ENCODE measurements at regions not wholly inside any gene's neighbourhood (a gene's known extent, or its start where the extent isn't known, plus 50 kb on each side); places are given as distances from the start of the nearest gene placed in this dataset.
"Not testable (repeated sequence)": the region's sequence is repeated elsewhere in the genome, so short reads cannot be mapped to it uniquely, and the experiment has no call there.

DNA sequence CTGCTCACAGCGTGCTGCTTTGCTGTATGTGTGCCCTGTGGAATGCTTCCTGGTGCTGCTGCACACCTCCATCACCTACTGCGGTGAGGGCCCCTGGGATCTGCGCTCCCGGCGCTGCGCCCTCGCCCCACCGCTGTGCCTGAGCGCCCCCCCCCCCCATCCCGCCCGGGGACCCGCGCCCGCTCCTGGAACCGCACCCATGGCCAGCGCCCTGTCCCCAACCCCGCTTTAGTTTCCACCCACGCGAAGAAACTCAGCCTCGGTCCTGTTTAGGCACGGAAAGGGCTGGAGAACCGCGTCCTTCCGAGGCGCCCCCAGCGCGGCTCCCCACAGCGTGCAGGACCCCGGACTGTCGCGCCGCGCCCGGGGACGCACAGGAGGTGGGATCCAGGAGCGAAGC is 265.5 kb downstream of the POTEB3 start:
- H3K4me1 ChIP-seq; H3K27ac ChIP-seq; H3K27me3 ChIP-seq; H3K4me3 ChIP-seq; H3K9me3 ChIP-seq; intact Hi-C loops (cut with DNase I; ENCODE audit: low total_unique reads); DNase-seq (ENCODE audit: low spot score in 2 of 2); H3K36me3 ChIP-seq: not testable (repeated sequence)

DNA sequence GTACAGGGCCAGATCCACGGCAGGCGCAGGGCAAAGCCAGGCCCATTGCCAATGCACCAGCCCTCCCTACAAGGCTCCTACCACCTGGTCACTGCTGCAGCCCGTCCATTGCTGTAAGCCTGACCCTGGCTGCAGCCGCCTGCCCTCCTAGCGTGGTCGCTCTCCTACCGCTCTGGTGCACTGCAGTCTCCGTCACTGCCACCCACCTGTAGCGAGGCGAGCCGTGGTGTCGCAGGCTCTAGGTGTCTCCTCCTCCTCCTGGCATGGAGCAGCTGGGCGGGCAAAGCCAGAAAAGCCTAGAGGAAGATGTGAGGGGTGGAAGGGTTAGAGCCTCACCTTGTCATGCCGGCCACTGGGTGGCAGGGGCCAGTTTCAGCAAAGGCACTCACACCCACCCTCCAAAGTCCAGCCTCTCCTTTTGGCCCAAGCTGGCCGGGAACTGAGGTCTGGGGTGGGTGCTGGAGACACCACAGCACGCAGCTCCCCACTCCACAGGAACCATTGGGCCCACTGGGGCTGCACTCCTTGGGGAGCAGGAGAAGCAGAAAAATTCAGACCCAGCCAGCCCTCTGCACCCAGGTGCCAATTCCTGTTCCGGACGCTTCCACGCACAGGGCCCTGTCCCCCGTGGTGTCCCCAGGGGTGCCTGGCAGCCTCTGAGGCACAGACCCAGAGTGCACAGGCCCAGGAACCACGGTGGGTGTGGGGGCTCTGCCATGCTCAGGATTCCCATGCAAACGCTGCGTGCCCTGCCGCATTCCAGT is 285.3 kb upstream of the POTEB2 start:
- H3K36me3 ChIP-seq; H3K4me1 ChIP-seq; H3K4me3 ChIP-seq; intact Hi-C loops (cut with DNase I; ENCODE audit: low total_unique reads); H3K9me3 ChIP-seq; DNase-seq (ENCODE audit: low spot score in 2 of 2); H3K27ac ChIP-seq; H3K27me3 ChIP-seq: not testable (repeated sequence)

DNA sequence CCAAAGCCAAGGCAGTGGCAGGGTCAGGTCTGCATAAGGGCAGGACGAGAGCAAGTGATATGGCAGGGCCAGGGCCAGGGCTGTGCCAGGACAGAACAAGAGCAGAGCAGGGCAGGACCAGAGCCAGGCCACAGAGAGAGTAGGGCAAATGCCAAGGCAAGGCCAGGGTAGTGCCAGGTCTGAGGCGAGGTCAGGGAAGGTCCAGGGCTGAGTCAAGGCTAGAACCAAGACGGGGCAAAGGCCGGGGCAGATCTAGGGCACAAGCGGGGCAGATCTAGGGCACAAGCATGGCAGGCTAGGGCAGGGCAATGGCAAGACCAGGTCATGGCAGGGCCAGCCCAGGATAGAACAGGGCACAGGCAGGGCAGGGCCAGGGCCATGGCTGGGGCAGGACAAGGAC is 282.0 kb upstream of the POTEB2 start:
- H3K9me3 ChIP-seq; H3K27ac ChIP-seq; H3K27me3 ChIP-seq; H3K36me3 ChIP-seq; H3K4me3 ChIP-seq; intact Hi-C loops (cut with DNase I; ENCODE audit: low total_unique reads); DNase-seq (ENCODE audit: low spot score in 2 of 2); H3K4me1 ChIP-seq: not testable (repeated sequence)

DNA sequence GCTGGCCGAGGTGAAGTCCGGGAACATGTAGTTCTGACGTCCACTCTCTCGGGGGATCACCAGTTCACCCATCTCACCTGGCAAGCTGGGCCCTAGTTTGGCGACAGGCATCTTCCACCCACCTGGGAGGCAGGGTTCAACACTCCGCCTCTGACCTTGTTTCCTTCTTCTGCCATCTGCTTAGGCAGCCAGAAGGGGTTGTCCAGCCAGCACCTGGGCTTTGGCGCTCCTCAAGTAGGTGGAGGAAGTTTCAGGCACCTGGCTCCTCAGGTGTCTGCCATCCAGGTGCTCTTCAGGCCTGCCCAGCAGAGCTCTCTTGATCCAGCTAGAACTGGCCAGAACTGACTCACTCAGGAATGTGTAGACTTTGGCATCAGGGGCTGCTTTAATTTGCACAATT is 267.8 kb upstream of the POTEB2 start:
- H3K27me3 ChIP-seq; DNase-seq (ENCODE audit: low spot score in 2 of 2); intact Hi-C loops (cut with DNase I; ENCODE audit: low total_unique reads); H3K4me3 ChIP-seq; H3K36me3 ChIP-seq; H3K9me3 ChIP-seq; H3K4me1 ChIP-seq; H3K27ac ChIP-seq: not testable (repeated sequence)

DNA sequence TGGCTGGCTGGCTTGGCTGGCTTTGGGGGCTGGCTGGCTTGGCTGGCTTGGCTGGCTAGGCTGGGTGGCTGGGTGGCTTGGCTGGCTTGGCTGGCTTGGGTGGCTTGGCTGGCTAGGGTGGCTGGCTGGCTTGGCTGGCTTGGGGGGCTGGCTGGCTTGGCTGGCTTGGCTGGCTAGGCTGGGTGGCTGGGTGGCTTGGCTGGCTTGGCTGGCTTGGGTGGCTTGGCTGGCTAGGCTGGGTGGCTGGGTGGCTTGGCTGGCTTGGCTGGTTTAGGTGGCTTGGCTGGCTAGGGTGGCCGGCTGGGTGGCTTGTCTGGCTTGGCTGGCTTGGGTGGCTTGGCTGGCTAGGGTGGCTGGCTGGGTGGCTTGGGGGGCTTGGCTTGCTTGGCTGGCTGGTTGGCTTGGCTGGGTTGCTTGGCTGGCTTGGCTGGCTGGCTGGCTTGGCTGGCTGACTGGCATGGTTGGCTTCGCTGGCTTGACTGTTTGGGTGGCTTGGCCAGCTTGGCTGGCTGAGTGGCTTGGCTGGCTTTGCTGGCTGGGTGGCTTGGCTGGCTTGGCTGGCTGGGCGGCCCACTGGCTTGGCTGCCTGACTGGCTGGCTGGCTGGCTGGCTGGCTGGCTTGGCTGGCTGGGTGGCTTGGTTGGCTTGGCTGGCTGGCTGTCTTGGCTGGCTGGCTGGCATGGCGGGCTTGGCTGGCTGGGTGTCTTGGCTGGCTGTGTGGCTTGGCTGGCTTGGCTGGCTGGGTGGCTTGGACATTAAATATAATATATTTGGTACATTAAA is 246.3 kb upstream of the POTEB2 start:
- H3K9me3 ChIP-seq; H3K27ac ChIP-seq; H3K36me3 ChIP-seq; H3K4me3 ChIP-seq; H3K27me3 ChIP-seq; intact Hi-C loops (cut with DNase I; ENCODE audit: low total_unique reads); H3K4me1 ChIP-seq: not testable (repeated sequence)
- peak; percentile 17 to 68 for DNase-seq (ENCODE audit: low spot score in 2 of 2)

DNA sequence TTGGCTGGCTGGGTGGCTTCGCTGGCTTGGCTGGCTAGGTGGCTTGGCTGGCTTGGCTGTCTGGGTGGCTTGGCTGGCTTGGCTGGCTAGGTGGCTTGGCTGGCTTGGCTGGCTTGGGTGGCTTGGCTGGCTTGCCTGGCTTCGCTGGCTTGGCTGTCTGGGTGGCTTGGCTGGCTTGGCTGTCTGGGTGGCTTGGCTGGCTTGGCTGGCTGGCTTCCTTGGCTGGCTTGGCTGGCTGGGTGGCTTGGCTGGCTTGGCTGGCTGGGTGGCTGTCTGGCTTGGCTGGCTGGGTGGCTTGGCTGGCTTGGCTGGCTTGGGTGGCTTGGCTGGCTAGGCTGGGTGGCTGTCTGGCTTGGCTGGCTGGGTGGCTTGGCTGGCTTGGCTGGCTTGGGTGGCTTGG is 245.7 kb upstream of the POTEB2 start:
- H3K4me3 ChIP-seq; H3K27ac ChIP-seq; H3K4me1 ChIP-seq; H3K9me3 ChIP-seq; intact Hi-C loops (cut with DNase I; ENCODE audit: low total_unique reads); H3K27me3 ChIP-seq; H3K36me3 ChIP-seq: not testable (repeated sequence)
- peak; percentile 19 to 81 for DNase-seq (ENCODE audit: low spot score in 2 of 2)

DNA sequence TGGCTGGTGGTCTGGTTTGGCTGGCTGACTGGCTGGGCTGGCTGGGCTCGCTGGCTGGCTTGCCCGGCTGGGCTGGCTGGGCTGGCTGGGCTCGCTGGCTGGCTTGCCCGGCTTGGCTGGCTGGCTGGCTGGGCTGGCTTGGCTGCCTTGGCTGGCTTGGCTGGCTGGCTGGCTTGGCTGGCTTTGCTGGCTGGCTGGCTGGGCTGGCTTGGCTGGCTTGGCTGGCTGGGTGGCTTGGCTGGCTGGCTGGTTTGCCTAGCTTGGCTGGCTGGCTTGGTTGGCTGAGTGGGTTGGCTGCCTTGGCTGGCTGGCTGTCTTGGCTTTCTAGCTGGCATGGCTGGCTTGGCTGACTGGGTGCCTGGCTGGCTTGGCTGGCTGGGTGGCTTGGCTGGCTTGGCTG is 245.1 kb upstream of the POTEB2 start:
- DNase-seq (ENCODE audit: low spot score in 2 of 2): peak in 1 of 2 donors; percentile 51
- H3K27ac ChIP-seq; H3K4me3 ChIP-seq; H3K4me1 ChIP-seq; H3K27me3 ChIP-seq; H3K36me3 ChIP-seq; H3K9me3 ChIP-seq; intact Hi-C loops (cut with DNase I; ENCODE audit: low total_unique reads): not testable (repeated sequence)

DNA sequence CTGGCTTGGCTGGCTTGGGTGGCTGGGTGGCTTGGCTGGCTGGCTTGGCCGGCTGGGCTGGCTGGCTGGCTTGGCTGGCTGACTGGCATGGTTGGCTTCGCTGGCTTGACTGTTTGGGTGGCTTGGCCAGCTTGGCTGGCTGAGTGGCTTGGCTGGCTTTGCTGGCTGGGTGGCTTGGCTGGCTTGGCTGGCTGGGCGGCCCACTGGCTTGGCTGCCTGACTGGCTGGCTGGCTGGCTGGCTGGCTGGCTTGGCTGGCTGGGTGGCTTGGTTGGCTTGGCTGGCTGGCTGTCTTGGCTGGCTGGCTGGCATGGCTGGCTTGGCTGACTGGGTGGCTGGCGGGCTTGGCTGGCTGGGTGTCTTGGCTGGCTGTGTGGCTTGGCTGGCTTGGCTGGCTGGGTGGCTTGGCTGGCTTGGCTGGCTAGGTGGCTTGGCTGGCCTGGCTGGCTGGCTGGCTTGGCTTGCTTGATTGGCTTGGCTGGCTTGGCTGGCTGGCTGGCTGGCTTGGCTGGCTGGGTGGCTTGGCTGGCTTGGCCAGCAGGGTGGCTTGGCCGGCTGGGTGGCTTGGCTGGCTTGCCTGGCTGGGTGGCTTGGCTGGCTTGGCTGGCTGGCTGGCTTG is 244.2 kb upstream of the POTEB2 start:
- peak; percentile 35 to 90 for DNase-seq (ENCODE audit: low spot score in 2 of 2)
- H3K27me3 ChIP-seq; H3K9me3 ChIP-seq; H3K27ac ChIP-seq; H3K4me1 ChIP-seq; H3K4me3 ChIP-seq; H3K36me3 ChIP-seq; intact Hi-C loops (cut with DNase I; ENCODE audit: low total_unique reads): not testable (repeated sequence)

DNA sequence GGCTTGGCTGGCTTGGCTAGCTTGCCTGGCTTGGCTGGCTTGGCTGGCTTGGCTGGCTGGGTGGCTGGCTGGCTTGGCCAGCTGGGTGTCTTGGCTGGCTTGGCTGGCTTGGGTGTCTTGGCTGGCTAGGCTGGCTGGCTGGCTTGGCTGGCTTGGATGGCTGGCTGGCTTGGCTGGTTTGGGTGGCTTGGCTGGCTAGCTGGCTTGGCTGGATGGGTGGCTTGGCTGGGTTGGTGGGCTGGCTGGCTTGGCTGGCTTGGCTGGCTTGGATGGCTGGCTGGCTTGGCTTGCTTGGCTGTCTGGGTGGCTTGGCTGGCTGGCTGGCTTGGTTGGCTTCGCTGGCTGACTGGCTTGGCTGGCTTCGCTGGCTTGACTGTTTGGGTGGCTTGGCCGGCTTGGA is 242.3 kb upstream of the POTEB2 start:
- H3K27ac ChIP-seq; H3K27me3 ChIP-seq; H3K36me3 ChIP-seq; H3K9me3 ChIP-seq; H3K4me1 ChIP-seq; DNase-seq (ENCODE audit: low spot score in 2 of 2); H3K4me3 ChIP-seq; intact Hi-C loops (cut with DNase I; ENCODE audit: low total_unique reads): not testable (repeated sequence)

DNA sequence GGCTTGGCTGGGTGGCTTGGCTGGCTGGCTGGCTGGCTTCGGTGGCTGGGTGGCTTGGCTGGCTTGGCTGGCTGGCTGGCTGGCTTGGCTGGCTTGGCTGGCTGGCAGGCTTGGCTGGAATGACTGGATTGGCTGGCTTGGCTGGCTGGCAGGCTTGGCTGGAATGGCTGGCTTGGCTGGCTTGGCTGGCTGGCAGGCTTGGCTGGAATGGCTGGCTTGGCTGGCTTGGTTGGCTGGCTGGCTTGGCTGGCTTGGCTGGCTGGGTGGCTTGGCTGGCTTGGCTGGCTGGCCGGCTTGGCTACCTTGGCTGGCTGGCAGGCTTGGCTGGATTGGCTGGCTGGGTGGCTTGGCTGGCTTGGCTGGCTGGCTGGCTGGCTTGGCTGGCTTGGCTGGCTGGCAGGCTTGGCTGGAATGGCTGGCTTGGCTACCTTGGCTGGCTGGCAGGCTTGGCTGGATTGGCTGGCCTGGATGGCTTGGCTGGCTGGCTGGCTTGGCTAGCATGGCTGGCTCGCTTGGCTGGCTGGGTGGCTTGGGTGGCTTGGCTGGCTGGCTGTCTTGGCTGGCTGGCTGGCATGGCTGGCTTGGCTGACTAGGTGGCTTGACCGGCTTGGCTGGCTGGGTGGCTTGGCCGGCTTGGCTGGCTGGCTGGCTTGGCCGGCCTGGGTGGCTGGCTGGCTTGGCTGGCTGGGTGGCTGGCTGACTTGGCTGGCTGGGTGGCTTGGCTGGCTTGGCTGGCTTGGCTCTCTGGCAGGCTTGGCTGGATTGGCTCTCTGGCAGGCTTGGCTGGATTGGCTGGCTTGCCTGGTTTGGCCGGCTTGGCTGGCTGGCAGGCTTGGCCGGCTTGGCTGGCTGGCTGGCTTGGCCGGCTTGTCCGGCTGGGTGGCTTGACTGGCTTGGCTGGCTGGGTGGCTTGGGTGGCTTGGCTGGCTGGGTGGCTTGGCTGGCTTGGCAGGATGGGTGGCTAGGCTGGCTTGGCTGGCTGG is 241.6 kb upstream of the POTEB2 start:
- H3K4me1 ChIP-seq; H3K36me3 ChIP-seq; H3K27me3 ChIP-seq; intact Hi-C loops (cut with DNase I; ENCODE audit: low total_unique reads); H3K9me3 ChIP-seq; H3K27ac ChIP-seq; H3K4me3 ChIP-seq: not testable (repeated sequence)
- peak in 1 of 2 donors; percentile 77 for DNase-seq (ENCODE audit: low spot score in 2 of 2)

DNA sequence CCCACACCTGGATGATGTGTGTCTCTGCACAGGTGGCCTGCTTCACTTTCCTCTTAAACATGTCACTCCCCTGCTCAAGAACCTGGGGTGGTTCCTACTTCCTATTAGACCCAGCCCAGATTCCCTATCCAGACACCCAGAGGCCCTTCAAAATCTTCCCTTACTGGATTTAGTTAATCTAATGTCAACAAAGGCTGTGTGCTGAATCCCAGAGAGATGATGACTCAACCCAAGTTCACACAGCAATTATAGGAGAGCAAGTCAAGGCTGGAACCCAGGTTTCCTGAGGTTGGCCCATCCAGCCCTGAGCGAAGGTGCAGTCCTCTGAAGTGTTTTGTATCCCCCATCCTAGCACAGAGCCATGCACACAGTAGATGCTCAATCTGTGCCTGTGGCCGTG is 230.5 kb upstream of the POTEB2 start:
- H3K4me3 ChIP-seq; DNase-seq (ENCODE audit: low spot score in 2 of 2); H3K4me1 ChIP-seq; H3K27me3 ChIP-seq; H3K36me3 ChIP-seq; intact Hi-C loops (cut with DNase I; ENCODE audit: low total_unique reads); H3K9me3 ChIP-seq; H3K27ac ChIP-seq: not testable (repeated sequence)

DNA sequence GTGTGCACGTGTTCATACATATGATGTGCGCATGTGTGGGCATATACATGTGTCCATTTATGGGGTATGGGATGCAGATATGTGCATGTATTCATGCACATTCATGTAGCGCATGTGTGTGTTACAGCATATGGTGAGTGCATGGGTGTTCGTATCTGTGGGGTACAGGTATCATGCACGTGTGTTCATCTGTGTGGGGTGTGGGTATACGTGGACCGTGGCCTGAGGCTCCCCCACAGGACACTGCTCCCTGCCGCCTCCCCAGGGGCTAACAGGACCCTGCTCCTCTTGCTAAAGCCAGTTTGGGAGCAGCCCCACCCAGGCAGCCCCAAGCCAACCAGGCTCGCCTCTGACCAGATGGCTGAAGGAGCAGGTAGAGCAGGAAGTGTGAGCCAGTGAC is 213.4 kb upstream of the POTEB2 start:
- H3K27ac ChIP-seq; DNase-seq (ENCODE audit: low spot score in 2 of 2); H3K36me3 ChIP-seq; H3K27me3 ChIP-seq; H3K9me3 ChIP-seq; H3K4me1 ChIP-seq; H3K4me3 ChIP-seq; intact Hi-C loops (cut with DNase I; ENCODE audit: low total_unique reads): not testable (repeated sequence)

DNA sequence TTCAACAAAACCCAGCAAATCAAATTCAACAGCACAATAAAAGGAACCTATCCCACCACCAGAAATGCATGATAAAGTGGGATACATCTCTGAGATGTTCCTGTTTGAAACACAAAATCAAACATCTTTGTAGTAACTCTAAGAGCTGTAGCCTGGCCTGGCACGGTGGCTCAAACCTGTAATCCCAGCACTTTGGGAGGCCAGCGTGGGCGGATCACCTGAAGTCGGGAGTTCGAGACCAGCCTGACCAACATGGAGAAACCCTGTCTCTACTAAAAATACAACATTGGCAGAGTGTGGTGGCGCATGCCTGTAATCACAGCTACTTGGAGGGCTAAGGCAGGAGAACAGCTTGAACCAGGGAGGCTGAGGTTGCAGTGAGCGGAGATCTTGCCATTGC is 202.8 kb upstream of the POTEB2 start:
- H3K4me3 ChIP-seq; H3K36me3 ChIP-seq; H3K4me1 ChIP-seq; H3K9me3 ChIP-seq; intact Hi-C loops (cut with DNase I; ENCODE audit: low total_unique reads); DNase-seq (ENCODE audit: low spot score in 2 of 2); H3K27me3 ChIP-seq; H3K27ac ChIP-seq: not testable (repeated sequence)

Data from breast epithelium (tissue), 4 donors.